ENCODE measurements at regions not wholly inside any gene's neighbourhood (a gene's known extent, or its start where the extent isn't known, plus 50 kb on each side); places are given as distances from the start of the nearest gene placed in this dataset.

DNA sequence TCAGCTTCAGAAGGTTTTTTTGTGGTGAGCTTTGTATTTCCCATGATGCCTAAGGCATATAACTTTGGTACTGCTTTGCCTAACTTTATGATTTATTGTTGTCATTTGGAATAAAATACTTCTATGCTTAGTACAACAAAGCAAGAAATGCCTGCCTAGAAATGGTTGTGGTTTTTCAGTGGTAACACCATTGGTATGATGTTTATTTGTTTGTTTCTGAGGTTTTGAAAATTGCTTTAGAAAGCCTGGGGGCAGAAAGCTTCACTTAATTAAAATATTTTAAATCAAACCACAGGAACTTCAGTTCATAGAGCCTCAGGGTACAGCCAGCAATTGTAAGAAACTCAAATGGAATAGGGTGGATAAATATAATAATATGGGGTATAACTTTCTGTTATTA is 351.2 kb upstream of the MAP3K7 start:
- no peaks in the 10 kb centered on the region for H3K79me2 ChIP-seq (ENCODE audit: control insufficient read depth, insufficient read depth, low read length)
- H3K4me3 ChIP-seq (ENCODE audit: control insufficient read depth in 2 of 3, extremely low read depth in 1 of 3, insufficient read depth in 2 of 3, low read depth in 1 of 3, low read length in 3 of 3), result no peak overlapping the region
- no peak overlapping the region for H2AFZ ChIP-seq (ENCODE audit: control insufficient read depth, low read length)
- H3K9ac ChIP-seq (ENCODE audit: control insufficient read depth, extremely low read depth, insufficient read depth, low read length), result no peak overlapping the region
- FAIRE-seq (no peak), DNase-seq (ENCODE audit: low read depth, low spot score) (peak; percentile 11)
- H3K27ac ChIP-seq (ENCODE audit: control insufficient read depth, insufficient read depth, low read length), result no peak overlapping the region
- H3K36me3 ChIP-seq (ENCODE audit: control insufficient read depth in 2 of 2, extremely low read depth in 1 of 2, insufficient read depth in 2 of 2, low read length in 2 of 2), result no peaks in the 10 kb centered on the region
- H3K4me1 ChIP-seq (ENCODE audit: control insufficient read depth, extremely low read depth, insufficient read depth, low read length), result peaks cover 4% of the 10 kb centered on the region
- dilution Hi-C loops (cut with MboI; ENCODE audit: extremely low pct_ligation_motif_present, low sequenced_read_pairs), result no loop called here
- no peaks in the 10 kb centered on the region for H3K9me1 ChIP-seq (ENCODE audit: control insufficient read depth, extremely low read depth, insufficient read depth, low read length)
- H3K9me3 ChIP-seq (ENCODE audit: control insufficient read depth, low read depth, low read length), result no peaks in the 10 kb centered on the region
- no peaks in the 10 kb centered on the region for H4K20me1 ChIP-seq (ENCODE audit: control insufficient read depth, extremely low read depth, insufficient read depth, low read length)
- H3K4me2 ChIP-seq (ENCODE audit: control insufficient read depth, extremely low read depth, insufficient read depth, low read depth, low read length), result no peak overlapping the region
- no peaks in the 10 kb centered on the region for H3K27me3 ChIP-seq (ENCODE audit: control insufficient read depth, extremely low read depth, insufficient read depth, low read length)
- no peak for TF ChIP-seq EZH2 (IDR thresholded peaks at IDR 0.05; ENCODE audit: low read length)
- TF ChIP-seq, protein P1, sequence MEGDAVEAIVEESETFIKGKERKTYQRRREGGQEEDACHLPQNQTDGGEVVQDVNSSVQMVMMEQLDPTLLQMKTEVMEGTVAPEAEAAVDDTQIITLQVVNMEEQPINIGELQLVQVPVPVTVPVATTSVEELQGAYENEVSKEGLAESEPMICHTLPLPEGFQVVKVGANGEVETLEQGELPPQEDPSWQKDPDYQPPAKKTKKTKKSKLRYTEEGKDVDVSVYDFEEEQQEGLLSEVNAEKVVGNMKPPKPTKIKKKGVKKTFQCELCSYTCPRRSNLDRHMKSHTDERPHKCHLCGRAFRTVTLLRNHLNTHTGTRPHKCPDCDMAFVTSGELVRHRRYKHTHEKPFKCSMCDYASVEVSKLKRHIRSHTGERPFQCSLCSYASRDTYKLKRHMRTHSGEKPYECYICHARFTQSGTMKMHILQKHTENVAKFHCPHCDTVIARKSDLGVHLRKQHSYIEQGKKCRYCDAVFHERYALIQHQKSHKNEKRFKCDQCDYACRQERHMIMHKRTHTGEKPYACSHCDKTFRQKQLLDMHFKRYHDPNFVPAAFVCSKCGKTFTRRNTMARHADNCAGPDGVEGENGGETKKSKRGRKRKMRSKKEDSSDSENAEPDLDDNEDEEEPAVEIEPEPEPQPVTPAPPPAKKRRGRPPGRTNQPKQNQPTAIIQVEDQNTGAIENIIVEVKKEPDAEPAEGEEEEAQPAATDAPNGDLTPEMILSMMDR (optimal IDR thresholded peaks at IDR 0.05 in 1 of 3, IDR thresholded peaks at IDR 0.05 in 1 of 3, conservative IDR thresholded peaks at IDR 0.05 in 1 of 3; ENCODE audit: extremely low read depth in 1 of 3, insufficient read depth in 2 of 3, low read length in 3 of 3), result no peak

DNA sequence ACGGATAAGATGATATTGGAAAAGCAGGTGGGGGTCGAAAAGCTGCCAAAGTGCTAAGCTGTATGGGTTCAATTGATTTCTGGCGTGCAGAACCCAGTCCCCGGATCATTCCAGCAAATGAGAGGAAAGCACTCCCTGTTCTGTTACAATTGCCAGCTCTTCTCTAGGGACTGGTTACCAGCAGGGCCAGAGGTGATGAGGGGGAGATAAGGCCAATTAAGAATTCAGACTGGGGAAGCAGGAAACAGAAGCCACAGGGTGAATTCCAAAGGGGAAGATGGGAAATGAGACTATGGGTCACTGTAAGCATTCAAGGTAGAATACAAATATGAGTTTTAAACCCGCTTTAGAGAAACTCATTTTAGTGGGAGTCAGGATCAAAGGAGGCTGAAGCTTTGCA is 349.4 kb upstream of the MAP3K7 start:
- no peak overlapping the region for H2AFZ ChIP-seq (ENCODE audit: control insufficient read depth, low read length)
- H3K9me1 ChIP-seq (ENCODE audit: control insufficient read depth, extremely low read depth, insufficient read depth, low read length), result no peaks in the 10 kb centered on the region
- H3K9me3 ChIP-seq (ENCODE audit: control insufficient read depth, low read depth, low read length), result no peaks in the 10 kb centered on the region
- no peak overlapping the region for H3K4me2 ChIP-seq (ENCODE audit: control insufficient read depth, extremely low read depth, insufficient read depth, low read depth, low read length)
- DNase-seq (ENCODE audit: low read depth, low spot score) (no peak), FAIRE-seq (no peak)
- H4K20me1 ChIP-seq (ENCODE audit: control insufficient read depth, extremely low read depth, insufficient read depth, low read length), result no peaks in the 10 kb centered on the region
- H3K27me3 ChIP-seq (ENCODE audit: control insufficient read depth, extremely low read depth, insufficient read depth, low read length), result no peaks in the 10 kb centered on the region
- no peak overlapping the region for H3K27ac ChIP-seq (ENCODE audit: control insufficient read depth, insufficient read depth, low read length)
- no peak overlapping the region for H3K4me3 ChIP-seq (ENCODE audit: control insufficient read depth in 2 of 3, extremely low read depth in 1 of 3, insufficient read depth in 2 of 3, low read depth in 1 of 3, low read length in 3 of 3)
- no peak overlapping the region for H3K9ac ChIP-seq (ENCODE audit: control insufficient read depth, extremely low read depth, insufficient read depth, low read length)
- no peak for TF ChIP-seq EZH2 (IDR thresholded peaks at IDR 0.05; ENCODE audit: low read length)
- TF ChIP-seq, protein P1 (optimal IDR thresholded peaks at IDR 0.05 in 1 of 3, IDR thresholded peaks at IDR 0.05 in 1 of 3, conservative IDR thresholded peaks at IDR 0.05 in 1 of 3; ENCODE audit: extremely low read depth in 1 of 3, insufficient read depth in 2 of 3, low read length in 3 of 3), result no peak
- H3K36me3 ChIP-seq (ENCODE audit: control insufficient read depth in 2 of 2, extremely low read depth in 1 of 2, insufficient read depth in 2 of 2, low read length in 2 of 2), result no peaks in the 10 kb centered on the region
- H3K4me1 ChIP-seq (ENCODE audit: control insufficient read depth, extremely low read depth, insufficient read depth, low read length), result peaks cover 4% of the 10 kb centered on the region
- dilution Hi-C loops (cut with MboI; ENCODE audit: extremely low pct_ligation_motif_present, low sequenced_read_pairs), result no loop called here
- no peaks in the 10 kb centered on the region for H3K79me2 ChIP-seq (ENCODE audit: control insufficient read depth, insufficient read depth, low read length)

All from keratinocyte (primary cell).